HL-60 (cell line): ENCODE measurements at regions not wholly inside any gene's neighbourhood (a gene's known extent, or its start where the extent isn't known, plus 50 kb on each side); places are given as distances from the start of the nearest gene placed in this dataset.
A peak's percentile ranks its signal among the peaks of the same experiment; 100 is the strongest.

ENCODE experiments used
- DNase-seq, 2 experiments: peaks; one replicate each; pipeline ENCODE4 v3.0.0-alpha.2; 2010 to 2020; ENCODE audit warnings: low read depth in 1 of 2, low spot score in 1 of 2
- H3K27ac ChIP-seq: fragments of 250-450 bp; sonication (Bioruptor Pico); replicated peaks from 2 replicates; pipeline ENCODE4 v1.5.1; 2020; ENCODE audit warnings: mild to moderate bottlenecking, moderate library complexity
- H3K27me3 ChIP-seq: fragments of 250-450 bp; sonication (Bioruptor Pico); 2 replicates; pipeline ENCODE4 v1.5.1; 2021; ENCODE audit warnings: mild to moderate bottlenecking, moderate library complexity; ENCODE audit not compliant: insufficient read depth, poor library complexity, severe bottlenecking
- H3K4me3 ChIP-seq: replicated peaks from 2 replicates; pipeline ENCODE4 v1.5.1; 2011; ENCODE audit warnings: mild to moderate bottlenecking, control low read depth, low read length; ENCODE audit not compliant: insufficient read depth
- CTCF ChIP-seq: IDR thresholded peaks from one replicate; pipeline ENCODE4 v1.5.1; 2011; ENCODE audit warnings: low read length, control low read depth, inconsistent platforms; ENCODE audit not compliant: insufficient read depth
- GABPA ChIP-seq: IDR thresholded peaks from 2 replicates; pipeline ENCODE4 v1.6.1; 2012; ENCODE audit warnings: low read depth
- POLR2AphosphoS5 ChIP-seq: IDR thresholded peaks from 2 replicates; pipeline ENCODE4 v1.6.1; 2012; ENCODE audit warnings: low read depth
- REST ChIP-seq: IDR thresholded peaks from 2 replicates; pipeline ENCODE4 v1.6.1; 2012; ENCODE audit warnings: low read depth; ENCODE audit not compliant: insufficient replicate concordance
- SPI1 ChIP-seq: IDR thresholded peaks from 2 replicates; pipeline ENCODE4 v1.6.1; 2012; ENCODE audit warnings: low read depth, mild to moderate bottlenecking, borderline replicate concordance

- TF ChIP-seq POLR2AphosphoS5 (no peak), REST (no peak), SPI1 (no peak), GABPA (no peak), CTCF (no peak)
- Histone ChIP-seq H3K4me3 (peak overlapping the region; percentile 30), H3K27me3 (peaks cover 2% of the 10 kb centered on the region), H3K27ac (no peak overlapping the region)
- no peak for DNase-seq
Measured at GRCh38 chr15:66841953-66842681, 140.1 kb downstream of the SMAD6 start.

GRCh38 chr15:66842710-66843441 lies 140.8 kb downstream of the SMAD6 start:
- Histone ChIP-seq H3K27ac (no peak overlapping the region), H3K27me3 (peaks cover 2% of the 10 kb centered on the region), H3K4me3 (peak overlapping the region; percentile 30)
- TF ChIP-seq SPI1, result no peak
- no peak for TF ChIP-seq CTCF
- no peak for TF ChIP-seq POLR2AphosphoS5
- TF ChIP-seq REST, result no peak
- TF ChIP-seq GABPA, result no peak
- peak in 1 of 2 experiments; percentile 50 for DNase-seq

- Histone ChIP-seq H3K27me3 (peaks cover 2% of the 10 kb centered on the region), H3K4me3 (no peak overlapping the region), H3K27ac (no peak overlapping the region)
- DNase-seq, result no peak
- TF ChIP-seq REST (no peak), POLR2AphosphoS5 (no peak), CTCF (no peak), SPI1 (no peak), GABPA (no peak)
Measured at GRCh38 chr15:66843581-66843980, 141.5 kb downstream of the SMAD6 start.
